ENCODE measurements at regions not wholly inside any gene's neighbourhood (a gene's known extent, or its start where the extent isn't known, plus 50 kb on each side); places are given as distances from the start of the nearest gene placed in this dataset.

DNA sequence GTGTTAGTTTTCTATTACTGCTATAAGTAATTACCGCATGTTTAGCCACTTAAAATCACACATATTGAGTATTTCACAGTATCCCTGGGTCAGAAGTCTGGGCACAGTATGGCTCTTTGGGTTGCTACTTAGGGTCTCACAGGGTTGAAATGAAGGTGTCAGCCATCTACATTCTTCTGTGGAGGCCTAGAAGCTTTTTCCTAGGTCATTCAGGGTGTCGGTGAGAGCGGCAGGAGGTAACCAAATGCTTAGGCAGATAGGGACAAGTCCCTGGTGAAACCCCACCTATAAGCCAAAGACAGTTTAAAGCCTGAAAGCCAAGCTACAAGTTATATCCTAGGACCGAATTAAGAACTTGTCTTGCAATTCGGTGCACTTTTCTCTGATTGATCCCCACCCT lies 856.7 kb downstream of the PCDH17 start:
- no peak for TF ChIP-seq YY1 (IDR thresholded peaks at IDR 0.05; ENCODE audit: insufficient read depth, insufficient read length)
- TF ChIP-seq ZNF274 (IDR thresholded peaks at IDR 0.05; ENCODE audit: low read depth, low read length): no peak

Data from NT2/D1 (cell line).